Left lobe of liver (tissue), 2 donors: ENCODE measurements at regions not wholly inside any gene's neighbourhood (a gene's known extent, or its start where the extent isn't known, plus 50 kb on each side); places are given as distances from the start of the nearest gene placed in this dataset.
A peak's percentile ranks its signal among the peaks of the same experiment; 100 is the strongest.
"Not testable (repeated sequence)": the region's sequence is repeated elsewhere in the genome, so short reads cannot be mapped to it uniquely, and the experiment has no call there.

Experiments
- ATAC-seq: fragments of 200-7000 bp; cut with Tn5 transposase; one replicate; pipeline ENCODE4 v1.9.1; 2020; ENCODE audit warnings: mild to moderate bottlenecking, moderate library complexity
- DNase-seq: peaks from one replicate; pipeline ENCODE4 v3.0.0-alpha.2; 2020; ENCODE audit warnings: low spot score
- donor health status: DM: no; HTN: no; CAD: no; lungs with moderate emphysema.
- donor health status: DM: no; HTN: yes; CAD: no.

- DNase-seq, ATAC-seq: not testable (repeated sequence)
Observed at GRCh38 chr1:149352205-149352604, 122.6 kb upstream of the NBPF19 start.

GRCh38 chr1:149354579-149354978 is 120.3 kb upstream of the NBPF19 start:
- not testable (repeated sequence) for ATAC-seq, DNase-seq

- ATAC-seq, DNase-seq: not testable (repeated sequence)
Observed at GRCh38 chr1:149355748-149356147, 119.1 kb upstream of the NBPF19 start.

- DNase-seq, result not testable (repeated sequence)
- ATAC-seq, result peak; percentile 74
Observed at GRCh38 chr1:149356152-149356551, 118.7 kb upstream of the NBPF19 start.

- DNase-seq, ATAC-seq: not testable (repeated sequence)
Observed at GRCh38 chr1:149360351-149360750, 114.5 kb upstream of the NBPF19 start.

GRCh38 chr1:149361310-149361709 is 113.5 kb upstream of the NBPF19 start:
- not testable (repeated sequence) for ATAC-seq, DNase-seq

GRCh38 chr1:149364188-149364981 is 110.5 kb upstream of the NBPF19 start:
- not testable (repeated sequence) for ATAC-seq, DNase-seq

GRCh38 chr1:149366402-149366801 is 108.4 kb upstream of the NBPF19 start:
- not testable (repeated sequence) for DNase-seq, ATAC-seq

GRCh38 chr1:149367472-149368044 is 107.3 kb upstream of the NBPF19 start:
- DNase-seq, result not testable (repeated sequence)
- peak; percentile 67 for ATAC-seq

GRCh38 chr1:149368337-149368736 is 106.5 kb upstream of the NBPF19 start:
- not testable (repeated sequence) for ATAC-seq

GRCh38 chr1:149369081-149369480 is 105.8 kb upstream of the NBPF19 start:
- ATAC-seq, DNase-seq: not testable (repeated sequence)

More at GRCh38 chr1:149368337-149368736, 106.5 kb upstream of the NBPF19 start:
- DNase-seq, result not testable (repeated sequence)

- not testable (repeated sequence) for DNase-seq, ATAC-seq
Observed at GRCh38 chr1:149371955-149372354, 102.9 kb upstream of the NBPF19 start.

GRCh38 chr1:149378462-149378861 is 96.4 kb upstream of the NBPF19 start:
- ATAC-seq, DNase-seq: not testable (repeated sequence)

GRCh38 chr1:149390173-149390926 is 84.5 kb upstream of the NBPF19 start:
- DNase-seq (peak; percentile 93), ATAC-seq (peak; percentile 99)

GRCh38 chr1:149390931-149391330 is 83.9 kb upstream of the NBPF19 start:
- not testable (repeated sequence) for DNase-seq
- ATAC-seq, result peak; percentile 39

- ATAC-seq, DNase-seq: not testable (repeated sequence)
Observed at GRCh38 chr1:149395802-149396201, 79.0 kb upstream of the NBPF19 start.

- ATAC-seq, result not testable (repeated sequence)
- DNase-seq, result peak; percentile 66
Observed at GRCh38 chr1:149398527-149398926, 76.3 kb upstream of the NBPF19 start.

GRCh38 chr1:149408404-149408803 is 66.4 kb upstream of the NBPF19 start:
- not testable (repeated sequence) for ATAC-seq, DNase-seq

GRCh38 chr1:149415373-149415772 is 59.5 kb upstream of the NBPF19 start:
- not testable (repeated sequence) for ATAC-seq

GRCh38 chr1:149418782-149419181 is 56.1 kb upstream of the NBPF19 start:
- DNase-seq, result not testable (repeated sequence)

More at GRCh38 chr1:149415373-149415772, 59.5 kb upstream of the NBPF19 start:
- not testable (repeated sequence) for DNase-seq

GRCh38 chr1:149423122-149423521 is 51.7 kb upstream of the NBPF19 start:
- not testable (repeated sequence) for DNase-seq, ATAC-seq

More at GRCh38 chr1:149418782-149419181, 56.1 kb upstream of the NBPF19 start:
- ATAC-seq, result not testable (repeated sequence)
